ENCODE measurements at regions not wholly inside any gene's neighbourhood (a gene's known extent, or its start where the extent isn't known, plus 50 kb on each side); places are given as distances from the start of the nearest gene placed in this dataset.

GRCh38 chr20:46791722-46792416, 82.4 kb downstream of the SLC2A10 start:
- H3K27ac Mint-ChIP-seq, result no peak overlapping the region
- H3K4me1 Mint-ChIP-seq (ENCODE audit: low read depth), result no peaks in the 10 kb centered on the region
- no peak for TF ChIP-seq CTCF (IDR thresholded peaks at IDR 0.05)
- no peaks in the 10 kb centered on the region for H3K9me3 Mint-ChIP-seq
- H3K4me3 Mint-ChIP-seq, result no peak overlapping the region
- H3K27me3 Mint-ChIP-seq (ENCODE audit: insufficient read depth), result peaks cover 32% of the 10 kb centered on the region
- H3K36me3 Mint-ChIP-seq (ENCODE audit: low read depth), result no peaks in the 10 kb centered on the region; the same call in 1 of the 2 replicates
- no peak for DNase-seq

- Mint-ChIP-seq H3K27me3 (ENCODE audit: insufficient read depth) (peaks cover 48% of the 10 kb centered on the region), H3K9me3 (no peaks in the 10 kb centered on the region)
- no peak for TF ChIP-seq CTCF (IDR thresholded peaks at IDR 0.05)
Observed at GRCh38 chr20:46797206-46797605, 87.8 kb downstream of the SLC2A10 start.

GRCh38 chr20:46798430-46798829, 89.0 kb downstream of the SLC2A10 start:
- TF ChIP-seq CTCF (IDR thresholded peaks at IDR 0.05), result no peak
- Mint-ChIP-seq H3K4me1 (ENCODE audit: low read depth) (no peaks in the 10 kb centered on the region), H3K36me3 (ENCODE audit: low read depth) (no peaks in the 10 kb centered on the region; the same call in 1 of the 2 replicates), H3K9me3 (no peaks in the 10 kb centered on the region), H3K27ac (no peak overlapping the region), H3K4me3 (no peak overlapping the region), H3K27me3 (ENCODE audit: insufficient read depth) (peaks cover 45% of the 10 kb centered on the region)
- no peak for DNase-seq

More at GRCh38 chr20:46797206-46797605, 87.8 kb downstream of the SLC2A10 start:
- no peak overlapping the region for H3K27ac Mint-ChIP-seq
- no peaks in the 10 kb centered on the region for H3K4me1 Mint-ChIP-seq (ENCODE audit: low read depth)
- no peak overlapping the region for H3K4me3 Mint-ChIP-seq
- H3K36me3 Mint-ChIP-seq (ENCODE audit: low read depth), result no peaks in the 10 kb centered on the region; the same call in 1 of the 2 replicates
- DNase-seq, result no peak

- no peaks in the 10 kb centered on the region for H3K9me3 Mint-ChIP-seq
- H3K4me3 Mint-ChIP-seq, result no peak overlapping the region
- no peaks in the 10 kb centered on the region; the same call in 1 of the 2 replicates for H3K36me3 Mint-ChIP-seq (ENCODE audit: low read depth)
- TF ChIP-seq CTCF (IDR thresholded peaks at IDR 0.05), result no peak
- no peak overlapping the region for H3K27ac Mint-ChIP-seq
- H3K4me1 Mint-ChIP-seq (ENCODE audit: low read depth), result no peaks in the 10 kb centered on the region
- DNase-seq, result no peak
- H3K27me3 Mint-ChIP-seq (ENCODE audit: insufficient read depth), result peaks cover 38% of the 10 kb centered on the region
Observed at GRCh38 chr20:46799781-46800408, 90.4 kb downstream of the SLC2A10 start.

GRCh38 chr20:46800409-46800804, 91.0 kb downstream of the SLC2A10 start:
- no peaks in the 10 kb centered on the region; the same call in 1 of the 2 replicates for H3K36me3 Mint-ChIP-seq (ENCODE audit: low read depth)
- TF ChIP-seq CTCF (IDR thresholded peaks at IDR 0.05), result no peak
- H3K27ac Mint-ChIP-seq, result no peak overlapping the region
- H3K4me3 Mint-ChIP-seq, result no peak overlapping the region
- no peaks in the 10 kb centered on the region for H3K9me3 Mint-ChIP-seq
- peaks cover 38% of the 10 kb centered on the region for H3K27me3 Mint-ChIP-seq (ENCODE audit: insufficient read depth)
- no peak for DNase-seq
- no peaks in the 10 kb centered on the region for H3K4me1 Mint-ChIP-seq (ENCODE audit: low read depth)

Measured in HFFc6 (cell line).